ENCODE measurements at regions not wholly inside any gene's neighbourhood (a gene's known extent, or its start where the extent isn't known, plus 50 kb on each side); places are given as distances from the start of the nearest gene placed in this dataset.

- intact Hi-C loops (cut with micrococcal nuclease; ENCODE audit: unreplicated experiment): no loop called here
- DNase-seq: no peak
Observed at GRCh38 chr15:31964586-31965307, 65.6 kb upstream of the CHRNA7 start.

GRCh38 chr15:31970007-31970406 is 60.3 kb upstream of the CHRNA7 start:
- TF ChIP-seq CTCF (IDR thresholded peaks at IDR 0.05; ENCODE audit: unreplicated experiment): no peak
- Mint-ChIP-seq H3K4me3 (ENCODE audit: low read depth, unreplicated experiment) (no peak overlapping the region), H3K9me3 (ENCODE audit: low read depth, unreplicated experiment) (no peaks in the 10 kb centered on the region), H3K36me3 (ENCODE audit: insufficient read depth, unreplicated experiment) (no peaks in the 10 kb centered on the region), H3K4me1 (ENCODE audit: low read depth, unreplicated experiment) (no peaks in the 10 kb centered on the region), H3K27ac (ENCODE audit: unreplicated experiment) (no peak overlapping the region), H3K27me3 (ENCODE audit: unreplicated experiment) (no peaks in the 10 kb centered on the region)
- DNase-seq: no peak
- BruUV-seq (replicated peaks): no TSS peak
- CTCF ChIA-PET: no interaction called here
- intact Hi-C loops (cut with micrococcal nuclease; ENCODE audit: unreplicated experiment): no loop called here

More at GRCh38 chr15:31964586-31965307, 65.6 kb upstream of the CHRNA7 start:
- no peaks in the 10 kb centered on the region for H3K9me3 Mint-ChIP-seq (ENCODE audit: low read depth, unreplicated experiment)
- BruUV-seq (replicated peaks): no TSS peak
- no peak overlapping the region for H3K27ac Mint-ChIP-seq (ENCODE audit: unreplicated experiment)
- H3K4me3 Mint-ChIP-seq (ENCODE audit: low read depth, unreplicated experiment): no peak overlapping the region
- H3K36me3 Mint-ChIP-seq (ENCODE audit: insufficient read depth, unreplicated experiment): no peaks in the 10 kb centered on the region
- no peaks in the 10 kb centered on the region for H3K27me3 Mint-ChIP-seq (ENCODE audit: unreplicated experiment)
- no peak for TF ChIP-seq CTCF (IDR thresholded peaks at IDR 0.05; ENCODE audit: unreplicated experiment)
- H3K4me1 Mint-ChIP-seq (ENCODE audit: low read depth, unreplicated experiment): no peaks in the 10 kb centered on the region
- CTCF ChIA-PET: no interaction called here

- no peaks in the 10 kb centered on the region for H3K27me3 Mint-ChIP-seq (ENCODE audit: unreplicated experiment)
- no peak for DNase-seq
- CTCF ChIA-PET: interaction anchor here (0.7 kb wide), 1 partner anchor 19 kb away, joined by 3 read pairs; no protein-coding TSS in a partner anchor
- H3K9me3 Mint-ChIP-seq (ENCODE audit: low read depth, unreplicated experiment): no peaks in the 10 kb centered on the region
- no peak overlapping the region for H3K4me3 Mint-ChIP-seq (ENCODE audit: low read depth, unreplicated experiment)
- TF ChIP-seq CTCF (IDR thresholded peaks at IDR 0.05; ENCODE audit: unreplicated experiment): no peak
- intact Hi-C loops (cut with micrococcal nuclease; ENCODE audit: unreplicated experiment): no loop called here
- no peaks in the 10 kb centered on the region for H3K36me3 Mint-ChIP-seq (ENCODE audit: insufficient read depth, unreplicated experiment)
- no peaks in the 10 kb centered on the region for H3K4me1 Mint-ChIP-seq (ENCODE audit: low read depth, unreplicated experiment)
- H3K27ac Mint-ChIP-seq (ENCODE audit: unreplicated experiment): no peak overlapping the region
- BruUV-seq (replicated peaks): no TSS peak
Observed at GRCh38 chr15:31973197-31973596, 57.1 kb upstream of the CHRNA7 start.

GRCh38 chr15:31974154-31974794 is 56.0 kb upstream of the CHRNA7 start:
- no peak for TF ChIP-seq CTCF (IDR thresholded peaks at IDR 0.05; ENCODE audit: unreplicated experiment)
- H3K4me3 Mint-ChIP-seq (ENCODE audit: low read depth, unreplicated experiment): no peak overlapping the region
- intact Hi-C loops (cut with micrococcal nuclease; ENCODE audit: unreplicated experiment): no loop called here
- no peaks in the 10 kb centered on the region for H3K36me3 Mint-ChIP-seq (ENCODE audit: insufficient read depth, unreplicated experiment)
- CTCF ChIA-PET: interaction anchor here (0.7 kb wide), 1 partner anchor 20 kb away, joined by 3 read pairs; no protein-coding TSS in a partner anchor
- no peak overlapping the region for H3K27ac Mint-ChIP-seq (ENCODE audit: unreplicated experiment)
- no peaks in the 10 kb centered on the region for H3K4me1 Mint-ChIP-seq (ENCODE audit: low read depth, unreplicated experiment)
- no TSS peak for BruUV-seq (replicated peaks)
- no peaks in the 10 kb centered on the region for H3K27me3 Mint-ChIP-seq (ENCODE audit: unreplicated experiment)
- DNase-seq: no peak
- H3K9me3 Mint-ChIP-seq (ENCODE audit: low read depth, unreplicated experiment): no peaks in the 10 kb centered on the region

Data from Calu3 (cell line).